ENCODE measurements at regions not wholly inside any gene's neighbourhood (a gene's known extent, or its start where the extent isn't known, plus 50 kb on each side); places are given as distances from the start of the nearest gene placed in this dataset.

DNA sequence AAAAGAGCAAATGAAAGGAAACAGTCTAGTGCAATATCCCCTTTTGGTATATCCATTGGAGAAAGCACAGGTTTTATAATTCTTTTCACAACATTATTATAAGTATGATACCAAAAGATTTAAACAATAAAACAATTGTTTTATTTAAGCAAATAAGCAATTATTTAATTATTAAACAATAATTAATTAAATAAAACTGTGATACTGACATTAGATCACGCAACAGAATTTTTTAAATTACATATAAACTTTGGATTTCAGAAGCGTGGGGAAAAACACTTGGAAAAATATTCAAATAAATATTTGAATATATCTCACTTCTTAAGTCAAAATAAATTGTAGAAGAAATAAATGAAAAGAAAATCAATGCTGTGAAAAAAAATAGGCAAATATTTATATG lies 76.2 kb upstream of the STXBP5 start (continued):
- TF ChIP-seq, protein P1, sequence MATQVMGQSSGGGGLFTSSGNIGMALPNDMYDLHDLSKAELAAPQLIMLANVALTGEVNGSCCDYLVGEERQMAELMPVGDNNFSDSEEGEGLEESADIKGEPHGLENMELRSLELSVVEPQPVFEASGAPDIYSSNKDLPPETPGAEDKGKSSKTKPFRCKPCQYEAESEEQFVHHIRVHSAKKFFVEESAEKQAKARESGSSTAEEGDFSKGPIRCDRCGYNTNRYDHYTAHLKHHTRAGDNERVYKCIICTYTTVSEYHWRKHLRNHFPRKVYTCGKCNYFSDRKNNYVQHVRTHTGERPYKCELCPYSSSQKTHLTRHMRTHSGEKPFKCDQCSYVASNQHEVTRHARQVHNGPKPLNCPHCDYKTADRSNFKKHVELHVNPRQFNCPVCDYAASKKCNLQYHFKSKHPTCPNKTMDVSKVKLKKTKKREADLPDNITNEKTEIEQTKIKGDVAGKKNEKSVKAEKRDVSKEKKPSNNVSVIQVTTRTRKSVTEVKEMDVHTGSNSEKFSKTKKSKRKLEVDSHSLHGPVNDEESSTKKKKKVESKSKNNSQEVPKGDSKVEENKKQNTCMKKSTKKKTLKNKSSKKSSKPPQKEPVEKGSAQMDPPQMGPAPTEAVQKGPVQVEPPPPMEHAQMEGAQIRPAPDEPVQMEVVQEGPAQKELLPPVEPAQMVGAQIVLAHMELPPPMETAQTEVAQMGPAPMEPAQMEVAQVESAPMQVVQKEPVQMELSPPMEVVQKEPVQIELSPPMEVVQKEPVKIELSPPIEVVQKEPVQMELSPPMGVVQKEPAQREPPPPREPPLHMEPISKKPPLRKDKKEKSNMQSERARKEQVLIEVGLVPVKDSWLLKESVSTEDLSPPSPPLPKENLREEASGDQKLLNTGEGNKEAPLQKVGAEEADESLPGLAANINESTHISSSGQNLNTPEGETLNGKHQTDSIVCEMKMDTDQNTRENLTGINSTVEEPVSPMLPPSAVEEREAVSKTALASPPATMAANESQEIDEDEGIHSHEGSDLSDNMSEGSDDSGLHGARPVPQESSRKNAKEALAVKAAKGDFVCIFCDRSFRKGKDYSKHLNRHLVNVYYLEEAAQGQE (IDR thresholded peaks at IDR 0.05): no peak
- no peak for TF ChIP-seq RAD21 (IDR thresholded peaks at IDR 0.05)
- TF ChIP-seq JUND (IDR thresholded peaks at IDR 0.05): no peak
- no peak for TF ChIP-seq FOXA2 (IDR thresholded peaks at IDR 0.05)
- TF ChIP-seq EGR1 (IDR thresholded peaks at IDR 0.05; ENCODE audit: low read depth in 2 of 2): no peak
- no peak for TF ChIP-seq YY1 (IDR thresholded peaks at IDR 0.05)
- no peak for TF ChIP-seq TAF1 (conservative IDR thresholded peaks at IDR 0.05)

DNA sequence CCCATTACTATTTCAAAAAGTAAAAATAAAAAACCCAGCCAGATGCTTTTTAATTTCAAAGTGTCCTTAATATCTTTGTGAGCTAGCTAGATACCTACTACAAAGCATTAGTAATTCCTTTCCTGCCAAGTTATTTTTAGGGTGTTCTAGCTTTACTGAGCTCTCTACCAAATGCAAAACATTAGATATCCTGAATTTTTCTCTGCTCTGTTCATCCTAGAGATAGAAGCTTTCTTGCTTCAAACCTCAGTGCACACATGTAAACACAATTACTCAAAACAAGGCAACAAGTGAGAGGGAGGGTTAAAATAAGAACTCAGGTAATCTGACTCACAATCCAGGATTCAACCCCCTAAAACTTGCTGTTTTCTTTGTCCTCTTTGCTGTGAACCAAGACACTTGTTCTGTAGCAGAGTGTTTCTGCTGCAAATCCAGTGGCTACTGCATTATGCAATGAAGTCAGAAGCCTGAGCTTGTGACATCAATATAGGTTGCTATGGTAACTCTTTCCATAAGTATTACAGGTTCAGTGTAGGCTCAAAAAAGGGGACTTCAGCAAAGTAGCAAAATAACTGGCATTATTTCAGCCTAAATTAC lies 72.6 kb upstream of the STXBP5 start:
- H3K9ac ChIP-seq (ENCODE audit: low read depth in 1 of 2, low read length in 2 of 2): no peak overlapping the region
- no peaks in the 10 kb centered on the region for H3K9me3 ChIP-seq (ENCODE audit: control insufficient read depth in 4 of 4, low read length in 3 of 4)
- no peaks in the 10 kb centered on the region for H3K4me1 ChIP-seq (ENCODE audit: control insufficient read depth in 4 of 4, insufficient read depth in 4 of 4, low read length in 3 of 4)
- no peak for DNase-seq (ENCODE audit: low spot score)
- no peak for TF ChIP-seq MAX (IDR thresholded peaks at IDR 0.05)
- no peak for TF ChIP-seq YY1 (IDR thresholded peaks at IDR 0.05)
- H3K4me3 ChIP-seq (ENCODE audit: low read depth in 1 of 3, low read length in 3 of 3): no peak overlapping the region
- no peaks in the 10 kb centered on the region for H3K36me3 ChIP-seq (ENCODE audit: control insufficient read depth in 4 of 4, insufficient read depth in 3 of 4, low read depth in 1 of 4, low read length in 3 of 4)
- H3K27me3 ChIP-seq (ENCODE audit: control insufficient read depth in 4 of 4, insufficient read depth in 4 of 4, low read length in 3 of 4): no peaks in the 10 kb centered on the region
- no peak overlapping the region for H3K27ac ChIP-seq (ENCODE audit: low read depth in 1 of 2, low read length in 2 of 2)

GRCh38 chr6:147132889-147133288 lies 71.3 kb upstream of the STXBP5 start:
- DNase-seq (ENCODE audit: low spot score): no peak
- TF ChIP-seq HNF4A (conservative IDR thresholded peaks at IDR 0.05) (no peak), EGR1 (IDR thresholded peaks at IDR 0.05; ENCODE audit: low read depth in 2 of 2) (no peak), GABPA (IDR thresholded peaks at IDR 0.05 in 1 of 2, conservative IDR thresholded peaks at IDR 0.05 in 1 of 2) (no peak), NR2F2 (IDR thresholded peaks at IDR 0.05) (no peak), TAF1 (conservative IDR thresholded peaks at IDR 0.05) (no peak), YY1 (IDR thresholded peaks at IDR 0.05) (no peak), HNF4G (IDR thresholded peaks at IDR 0.05) (no peak)
- TF ChIP-seq, protein P2, sequence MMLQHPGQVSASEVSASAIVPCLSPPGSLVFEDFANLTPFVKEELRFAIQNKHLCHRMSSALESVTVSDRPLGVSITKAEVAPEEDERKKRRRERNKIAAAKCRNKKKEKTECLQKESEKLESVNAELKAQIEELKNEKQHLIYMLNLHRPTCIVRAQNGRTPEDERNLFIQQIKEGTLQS (IDR thresholded peaks at IDR 0.05): no peak
- TF ChIP-seq, protein P1 (IDR thresholded peaks at IDR 0.05): no peak

More at GRCh38 chr6:147132889-147133288, 71.3 kb upstream of the STXBP5 start:
- no peak overlapping the region for H3K9ac ChIP-seq (ENCODE audit: low read depth in 1 of 2, low read length in 2 of 2)
- H3K4me3 ChIP-seq (ENCODE audit: low read depth in 1 of 3, low read length in 3 of 3): no peak overlapping the region
- no peaks in the 10 kb centered on the region for H3K4me1 ChIP-seq (ENCODE audit: control insufficient read depth in 4 of 4, insufficient read depth in 4 of 4, low read length in 3 of 4)
- no peaks in the 10 kb centered on the region for H3K27me3 ChIP-seq (ENCODE audit: control insufficient read depth in 4 of 4, insufficient read depth in 4 of 4, low read length in 3 of 4)
- WGBS: 70% methylated on average over 3 of the region's 3 CpGs
- no peak overlapping the region for H3K27ac ChIP-seq (ENCODE audit: low read depth in 1 of 2, low read length in 2 of 2)
- H3K36me3 ChIP-seq (ENCODE audit: control insufficient read depth in 4 of 4, insufficient read depth in 3 of 4, low read depth in 1 of 4, low read length in 3 of 4): no peaks in the 10 kb centered on the region
- no peaks in the 10 kb centered on the region for H3K9me3 ChIP-seq (ENCODE audit: control insufficient read depth in 4 of 4, low read length in 3 of 4)
